HG02571 (cell line): ENCODE measurements at regions not wholly inside any gene's neighbourhood (a gene's known extent, or its start where the extent isn't known, plus 50 kb on each side); places are given as distances from the start of the nearest gene placed in this dataset.

Experiments used
- ATAC-seq: cut with Tn5 transposase; IDR thresholded peaks from one replicate; pipeline ENCODE4 v1.9.1; 2021; ENCODE audit warnings: mild to moderate bottlenecking, moderate library complexity; ENCODE audit not compliant: unreplicated experiment

DNA sequence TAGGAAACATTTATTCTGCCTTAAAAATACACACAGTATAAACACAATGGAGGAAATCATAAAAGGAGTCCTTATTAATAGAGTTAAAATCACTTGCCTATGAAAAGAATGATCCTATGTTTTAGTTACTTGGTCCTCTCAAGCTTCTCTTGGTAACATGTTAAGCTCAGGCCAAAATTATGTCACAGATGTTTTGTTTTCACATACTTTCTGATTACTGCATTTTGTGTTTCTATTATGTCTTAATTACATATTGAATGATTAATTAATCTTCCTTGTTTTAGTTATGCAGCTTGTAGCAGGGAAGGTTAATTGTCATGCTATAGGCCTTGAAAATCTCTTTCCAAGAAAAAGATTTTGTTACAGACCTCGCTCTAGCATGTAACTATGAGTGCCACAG, 406.0 kb downstream of the PLA2G4A start:
- ATAC-seq: no peak

DNA sequence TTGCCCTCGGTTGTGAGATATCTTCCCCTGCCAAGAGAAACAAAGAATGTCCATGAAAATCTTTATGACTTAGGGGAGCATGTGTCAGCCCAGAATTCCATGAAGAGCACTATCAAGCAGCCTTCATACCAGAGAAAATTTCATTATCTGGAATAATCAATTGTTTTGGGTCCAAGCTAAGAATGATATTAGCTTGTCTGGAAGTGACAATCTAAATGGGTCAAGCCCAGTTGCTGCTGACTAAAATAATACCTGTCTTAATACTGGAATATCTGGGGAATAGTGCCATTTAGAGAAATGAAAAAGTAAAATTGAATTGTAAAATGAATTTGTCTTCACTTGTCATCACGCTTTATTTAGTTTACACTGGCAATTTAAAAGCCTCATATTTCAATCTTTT, 407.4 kb downstream of the PLA2G4A start:
- ATAC-seq: no peak

DNA sequence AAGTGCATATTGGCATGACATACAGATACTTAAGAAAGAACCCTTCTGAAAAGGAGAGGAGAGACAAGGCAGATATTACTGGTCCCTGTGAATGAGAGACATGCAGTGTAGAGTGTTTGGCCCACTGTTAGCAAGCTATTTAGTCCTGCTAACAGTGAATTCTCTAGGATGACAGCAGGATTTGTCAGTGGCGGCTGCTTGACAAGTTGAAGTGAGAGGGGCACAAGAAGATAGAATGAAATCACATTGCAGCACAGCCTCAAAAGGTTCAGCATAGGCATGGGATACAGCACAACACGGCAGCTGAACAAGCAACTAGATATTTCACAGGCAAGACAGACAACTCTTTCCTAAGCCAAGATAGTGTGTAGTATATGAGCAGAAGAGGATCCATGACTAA, 407.9 kb downstream of the PLA2G4A start:
- no peak for ATAC-seq

DNA sequence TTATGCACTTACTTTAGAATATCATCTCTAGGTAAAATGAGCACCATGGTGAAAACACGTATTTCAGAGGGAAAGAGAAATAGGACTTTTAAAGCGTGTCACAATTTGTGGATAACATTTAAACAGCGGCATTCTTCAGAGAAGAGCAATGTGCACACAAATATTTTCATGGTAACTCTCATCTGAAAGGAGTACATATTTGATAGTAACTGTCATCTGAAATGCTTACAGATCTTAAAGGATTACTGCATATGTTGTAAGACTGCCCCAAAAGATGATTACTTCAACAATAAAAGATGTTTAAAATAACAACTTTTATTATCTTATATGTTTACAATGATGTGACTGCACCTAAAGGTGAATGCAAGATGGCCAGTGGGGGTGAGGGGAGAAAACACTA, 408.8 kb downstream of the PLA2G4A start:
- no peak for ATAC-seq

DNA sequence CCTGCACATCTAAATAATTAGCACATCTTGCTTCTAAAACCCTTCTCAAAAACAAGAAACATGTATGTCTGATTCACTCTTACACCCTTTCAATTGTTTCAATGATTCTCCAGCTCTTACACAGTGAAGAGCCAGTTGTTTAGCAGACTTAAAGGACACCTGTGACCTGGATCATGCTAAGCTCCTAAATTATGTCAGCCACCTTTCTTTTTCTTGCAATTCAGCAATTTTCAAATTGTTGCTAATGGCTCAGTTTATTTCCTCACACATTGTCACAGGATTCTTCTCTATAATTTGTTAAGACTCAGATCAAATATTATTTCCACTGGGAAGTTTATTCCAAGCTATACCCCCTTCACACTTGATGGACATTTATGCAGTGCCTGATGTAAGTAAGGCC, 413.2 kb downstream of the PLA2G4A start:
- ATAC-seq: no peak

DNA sequence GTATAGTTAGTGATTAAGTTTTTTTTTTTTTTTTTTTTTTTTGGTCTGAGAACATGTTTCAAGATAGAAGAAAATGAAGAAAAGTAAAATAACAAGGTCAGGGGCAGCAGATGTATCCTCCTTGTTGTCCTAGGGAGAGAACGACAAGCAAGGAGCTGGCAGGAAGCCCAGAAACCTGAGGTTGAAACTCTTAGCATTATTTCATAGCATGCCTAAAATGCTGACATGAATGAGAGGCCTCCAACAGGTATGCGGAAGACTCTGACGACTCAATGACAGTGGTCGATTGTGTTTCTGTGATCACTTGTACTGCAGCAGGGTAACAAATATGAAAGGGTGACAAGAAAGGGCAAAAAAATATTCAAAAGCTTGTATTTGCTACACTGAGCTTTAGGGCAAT, 415.9 kb downstream of the PLA2G4A start:
- ATAC-seq: no peak

DNA sequence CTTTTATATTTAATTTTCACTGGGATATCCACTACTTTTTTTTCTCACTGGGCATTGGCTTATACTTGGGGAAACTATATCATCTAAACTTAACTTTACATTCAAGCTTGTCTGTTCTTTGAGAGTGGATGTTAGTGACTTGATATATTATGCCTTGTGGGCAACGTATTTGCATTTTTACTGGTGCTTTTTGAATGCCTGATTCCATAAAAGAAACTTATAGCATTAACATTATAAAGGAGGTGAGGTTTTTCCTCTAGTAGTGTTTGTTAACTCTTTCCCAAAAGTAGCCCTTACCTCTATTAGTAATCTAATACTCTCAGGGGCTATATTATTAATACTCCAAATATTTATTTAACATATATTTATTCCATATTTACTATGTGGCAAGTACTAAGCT, 416.5 kb downstream of the PLA2G4A start:
- ATAC-seq: no peak

DNA sequence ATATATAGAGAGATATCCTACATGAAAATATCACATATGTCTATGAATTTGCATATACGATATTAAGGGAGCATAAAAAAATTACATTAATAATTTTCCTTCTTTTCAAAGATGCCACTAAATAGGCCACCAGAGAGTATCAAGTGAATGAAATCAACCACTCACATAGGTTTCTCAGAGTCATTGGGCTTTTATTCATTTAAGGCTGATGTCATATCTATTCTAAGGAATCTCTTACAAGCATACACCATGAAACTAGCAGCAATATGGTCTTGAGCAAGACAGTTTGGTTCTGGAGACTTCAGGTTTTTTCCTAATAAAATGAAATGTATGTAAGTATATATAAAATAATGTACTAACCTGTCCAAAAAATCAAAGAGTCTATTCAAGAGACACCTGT, 420.4 kb downstream of the PLA2G4A start:
- ATAC-seq: no peak

DNA sequence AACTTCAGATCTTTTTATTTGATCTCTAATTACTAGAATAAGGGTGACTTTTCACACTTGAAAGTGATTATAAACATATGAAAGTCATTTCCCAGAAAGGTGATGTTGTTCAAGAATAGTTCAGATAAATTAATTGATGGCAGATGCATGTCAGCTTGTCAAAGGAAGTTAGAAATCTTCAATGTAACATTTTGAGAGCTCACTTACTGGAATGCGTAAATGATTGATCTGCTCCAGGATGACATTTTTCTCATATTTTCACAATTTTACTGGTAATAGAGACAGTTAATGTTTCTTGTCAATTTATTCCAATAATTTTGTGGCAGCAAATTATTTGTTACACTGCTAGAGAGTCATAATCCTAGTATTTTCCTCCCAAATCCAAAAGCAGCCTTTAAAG, 424.2 kb downstream of the PLA2G4A start:
- no peak for ATAC-seq

DNA sequence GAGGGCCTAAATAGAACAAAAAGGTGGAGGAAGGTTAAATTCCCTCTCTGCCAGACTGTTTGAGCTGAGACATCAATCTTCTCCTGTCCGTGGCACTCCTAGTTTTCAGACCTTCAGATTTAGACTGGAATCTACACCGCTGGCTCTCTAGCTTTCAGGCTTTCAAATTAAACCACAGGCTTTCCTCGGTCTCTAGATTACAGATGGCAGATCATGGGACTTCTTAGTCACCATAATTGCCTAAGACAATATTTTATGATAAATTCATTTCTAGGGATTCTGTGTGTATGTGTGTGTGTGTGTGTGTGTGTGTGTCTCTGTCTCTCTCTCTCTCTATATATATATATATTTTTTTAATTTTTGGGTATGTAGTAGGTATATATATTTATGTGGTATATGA, 428.7 kb downstream of the PLA2G4A start:
- ATAC-seq: no peak

DNA sequence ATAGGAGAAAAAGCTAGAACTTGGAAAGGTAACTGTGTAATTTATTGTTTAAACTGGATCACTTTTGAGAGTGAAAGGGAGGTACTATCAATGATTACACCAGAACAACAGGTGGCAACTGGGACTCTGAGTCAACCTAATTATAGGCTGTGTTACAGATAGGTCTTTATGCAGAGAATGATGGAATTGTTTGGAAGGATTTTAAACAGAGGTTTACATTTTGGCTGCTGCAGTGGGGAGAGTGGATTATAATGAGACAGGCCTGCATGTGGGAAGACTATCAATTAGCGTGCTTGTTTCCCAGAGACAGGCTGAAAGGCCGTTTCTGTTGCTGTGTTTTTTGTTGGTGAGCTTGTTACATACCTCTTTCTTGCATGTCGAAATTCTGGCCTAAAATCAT, 432.9 kb downstream of the PLA2G4A start:
- ATAC-seq: no peak

DNA sequence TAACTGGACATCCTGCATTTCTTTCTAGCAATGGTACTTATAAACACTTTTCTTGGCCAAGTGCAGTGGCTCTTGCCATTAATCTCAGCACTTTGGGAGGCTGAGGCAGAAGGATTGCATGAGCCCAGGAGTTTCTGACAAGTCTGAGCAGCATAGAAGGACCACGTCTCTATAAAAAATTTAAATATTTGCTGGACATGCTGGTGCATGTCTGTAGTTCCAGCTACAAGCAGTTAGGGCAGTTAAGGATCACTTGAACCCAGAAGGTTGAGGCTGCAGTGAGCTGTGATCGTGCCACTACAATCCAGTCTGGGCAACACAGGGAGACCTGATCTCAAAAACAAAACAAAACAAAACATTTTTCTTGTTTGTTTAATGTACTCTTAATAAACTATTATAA, 434.0 kb downstream of the PLA2G4A start:
- no peak for ATAC-seq

DNA sequence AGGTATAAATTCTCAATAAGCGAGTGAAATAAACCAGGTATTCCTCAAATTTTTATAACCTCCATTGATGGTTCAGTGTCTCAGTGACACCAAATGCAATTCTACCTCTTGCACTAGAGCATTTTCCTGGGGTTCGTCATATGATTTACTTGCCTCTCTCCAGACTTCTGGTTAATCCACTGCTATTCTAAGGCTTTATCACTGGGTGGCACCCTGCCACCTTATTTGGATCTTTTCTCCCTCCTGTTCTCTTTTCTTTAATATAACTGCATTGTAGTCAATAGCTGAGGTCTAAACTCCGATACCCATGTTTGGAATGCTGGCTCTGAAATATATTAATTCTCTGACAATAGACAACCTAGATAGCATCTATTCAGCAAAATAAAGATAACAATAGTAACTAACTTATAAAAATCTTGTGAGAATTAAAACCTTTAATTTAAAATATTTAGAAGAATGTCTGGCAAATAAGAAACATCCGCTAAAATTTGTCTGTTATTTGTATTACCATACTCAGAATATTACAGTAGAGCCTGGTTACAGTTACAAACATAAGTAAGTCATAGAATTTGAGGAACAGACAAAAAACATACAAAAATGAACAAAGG, 436.4 kb downstream of the PLA2G4A start:
- ATAC-seq: no peak

DNA sequence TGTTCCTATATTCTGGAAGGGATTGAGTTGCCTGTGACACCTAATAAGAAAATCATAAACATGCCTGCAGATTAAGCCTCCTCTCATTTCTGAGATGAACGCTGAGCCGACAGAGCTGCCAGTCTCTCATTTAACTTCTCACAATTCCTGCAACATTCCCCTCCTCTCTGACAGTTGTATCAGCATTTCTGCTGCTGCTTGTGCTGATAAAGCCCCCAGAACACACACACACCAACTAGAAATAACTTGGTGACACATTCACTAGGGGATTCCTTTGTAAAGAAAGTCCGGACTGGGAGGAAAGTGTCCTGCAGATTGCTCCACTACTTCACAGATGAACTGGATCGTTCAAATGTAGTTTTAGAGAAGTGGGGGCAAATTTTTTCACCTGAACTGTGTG, 437.3 kb downstream of the PLA2G4A start:
- ATAC-seq: no peak

DNA sequence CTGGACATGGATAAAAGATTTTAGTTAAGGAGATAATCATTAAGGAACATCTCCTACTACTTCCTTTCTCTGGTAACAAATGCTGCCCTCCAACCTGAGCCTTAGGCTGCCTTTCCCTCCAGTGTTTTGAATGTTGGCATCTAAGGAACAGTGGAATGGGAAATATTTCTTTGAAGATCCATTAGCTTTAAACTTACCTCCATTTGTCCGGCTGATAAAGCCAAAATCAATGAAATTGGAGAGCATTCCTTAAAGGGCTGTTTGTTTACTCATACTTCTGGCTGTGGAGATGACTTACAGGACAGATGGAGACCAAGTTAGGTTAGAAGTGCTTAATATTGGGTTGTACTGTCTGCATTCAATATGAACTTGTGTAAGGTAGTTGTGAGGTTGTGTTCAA, 439.1 kb downstream of the PLA2G4A start:
- ATAC-seq: no peak

DNA sequence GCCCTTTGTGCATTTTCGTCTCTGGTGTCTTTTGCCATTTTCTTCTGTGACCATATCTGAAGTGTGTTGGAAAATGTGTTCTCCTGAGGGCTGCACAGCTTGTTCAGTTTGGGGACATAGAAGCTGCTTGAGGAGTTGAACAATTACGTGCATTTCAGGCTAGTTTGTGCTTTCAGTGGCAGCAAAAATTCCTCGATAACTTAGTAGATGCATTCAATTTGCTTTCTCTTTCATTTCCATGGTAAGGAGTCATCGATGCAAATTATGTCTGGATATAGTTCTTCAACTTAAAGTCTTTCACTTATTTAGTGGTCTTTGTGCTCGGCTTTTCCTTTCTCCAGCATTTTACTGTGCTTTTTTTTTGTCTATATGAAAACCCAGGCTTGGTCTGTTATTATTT, 441.5 kb downstream of the PLA2G4A start:
- no peak for ATAC-seq

DNA sequence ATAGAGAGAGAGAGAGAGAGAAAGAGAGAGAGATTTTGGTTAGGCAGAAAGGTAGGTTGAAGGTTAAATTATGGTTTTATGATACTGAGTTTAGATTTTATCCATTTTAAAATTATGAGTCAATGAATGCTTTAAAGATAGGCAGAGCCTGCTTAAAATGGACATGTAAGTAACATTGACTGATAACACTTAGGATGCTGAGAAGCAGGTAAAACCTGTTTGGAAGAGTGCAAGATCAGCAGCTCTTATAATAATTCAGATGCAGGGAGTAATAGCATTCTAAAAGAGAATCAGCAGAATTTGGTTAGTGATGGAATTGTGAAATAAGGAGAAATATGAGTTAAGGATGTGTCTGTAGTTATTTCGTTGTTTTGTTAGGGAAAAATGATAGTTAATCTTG, 446.6 kb downstream of the PLA2G4A start:
- ATAC-seq: no peak

DNA sequence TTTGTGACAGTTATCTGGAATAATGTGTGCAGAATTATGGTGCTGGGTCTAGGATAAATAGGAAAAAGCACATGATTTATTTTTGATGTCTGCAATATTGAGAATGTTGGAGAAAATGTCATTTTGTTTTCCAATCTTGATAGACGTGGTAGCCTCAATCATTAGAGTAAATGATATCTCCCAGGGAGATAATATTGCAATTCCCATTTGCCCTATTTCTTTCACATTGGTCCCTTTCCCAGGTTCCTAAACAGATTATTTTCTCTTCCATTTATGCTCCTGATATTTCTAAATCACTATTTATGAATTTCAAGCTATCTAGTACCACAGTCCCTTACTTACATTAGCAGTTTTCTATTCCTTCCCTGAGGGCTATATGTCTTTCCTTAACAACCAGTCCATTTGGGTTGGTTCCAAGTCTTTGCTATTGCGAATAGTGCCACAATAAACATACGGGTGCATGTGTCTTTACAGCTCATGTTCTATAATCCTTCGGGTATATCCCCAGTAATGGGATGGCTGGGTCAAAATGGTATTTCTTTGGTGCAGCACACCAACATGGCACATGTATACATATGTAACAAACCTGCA, 447.3 kb downstream of the PLA2G4A start:
- ATAC-seq: no peak

DNA sequence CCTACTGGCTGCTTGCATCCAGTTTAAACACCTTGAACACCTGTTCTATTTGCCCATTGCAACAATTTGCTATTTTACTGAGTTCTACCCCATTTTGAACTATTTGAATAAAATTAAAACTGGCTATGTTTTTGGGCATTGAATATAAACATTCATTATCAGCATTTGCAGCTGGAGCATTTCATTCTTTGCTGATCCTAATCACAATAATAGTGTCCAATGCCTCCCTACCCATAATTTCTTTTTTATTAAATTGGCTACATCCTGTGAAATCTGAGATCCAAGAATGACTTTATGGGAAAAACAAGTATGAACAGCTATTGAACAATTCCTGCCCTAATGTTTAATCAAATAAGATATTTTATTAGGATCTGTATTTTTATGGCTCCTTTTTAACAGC, 447.9 kb downstream of the PLA2G4A start:
- no peak for ATAC-seq

DNA sequence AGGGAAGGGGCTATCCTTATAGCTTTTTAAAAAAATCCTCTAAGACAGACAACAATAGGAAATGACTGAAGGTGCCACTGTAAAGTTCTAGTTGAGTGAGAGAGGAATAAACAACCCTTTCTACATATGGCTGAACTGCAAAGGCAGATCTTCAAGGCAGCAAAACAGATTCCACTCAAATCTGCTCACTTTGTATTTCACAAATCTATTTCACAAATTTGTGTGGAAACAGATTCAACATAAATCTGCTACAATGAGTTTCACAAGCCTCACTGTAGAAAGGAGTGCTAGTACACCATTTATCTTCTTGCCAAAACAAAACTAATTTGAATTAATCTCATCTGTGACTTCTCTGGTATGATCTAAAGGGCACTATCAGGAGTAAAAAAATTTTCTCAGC, 451.3 kb downstream of the PLA2G4A start:
- no peak for ATAC-seq

DNA sequence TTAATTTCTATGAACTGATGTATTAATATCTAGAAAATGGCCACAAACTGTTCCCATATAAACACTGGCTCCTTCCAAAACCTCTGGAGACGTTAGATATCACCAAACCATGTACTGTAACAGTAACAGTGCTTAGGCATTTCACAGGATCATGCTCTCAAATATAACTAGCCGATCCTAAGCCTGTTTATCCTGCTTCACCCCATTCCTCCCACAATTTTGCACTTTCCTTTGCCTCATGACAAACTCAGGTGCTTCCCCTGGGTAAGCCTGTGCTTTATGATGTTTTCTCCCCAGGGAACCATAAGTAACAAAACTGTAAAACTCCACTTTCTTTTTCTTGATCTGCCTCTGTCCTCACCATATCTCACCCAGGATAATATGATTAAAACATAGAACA, 452.3 kb downstream of the PLA2G4A start:
- no peak for ATAC-seq

DNA sequence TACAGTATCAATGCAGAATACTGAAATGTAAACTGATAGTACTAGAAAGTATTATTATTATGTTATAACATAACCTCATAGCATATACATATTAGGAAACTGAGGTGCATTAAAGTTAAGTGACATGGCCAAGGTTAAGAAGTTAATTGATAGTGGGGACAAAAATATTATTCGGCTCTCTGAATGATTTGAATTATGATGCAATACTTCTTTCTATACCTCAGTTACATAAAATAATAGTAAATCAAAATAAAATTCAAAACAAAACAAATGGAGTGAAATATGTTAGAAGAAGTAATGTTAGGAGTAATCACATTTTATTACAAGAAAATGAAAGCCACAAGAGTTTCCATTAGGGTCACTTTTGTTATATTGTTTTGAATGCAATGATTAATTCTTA, 455.2 kb downstream of the PLA2G4A start:
- ATAC-seq: no peak
